ENCODE measurements at regions not wholly inside any gene's neighbourhood (a gene's known extent, or its start where the extent isn't known, plus 50 kb on each side); places are given as distances from the start of the nearest gene placed in this dataset.

GRCh38 chr13:59587971-59588716 is 575.6 kb downstream of the DIAPH3 start:
- Mint-ChIP-seq H3K4me3 (ENCODE audit: unreplicated experiment) (no peak overlapping the region), H3K27me3 (ENCODE audit: insufficient read depth, unreplicated experiment) (peaks cover 78% of the 10 kb centered on the region), H3K36me3 (ENCODE audit: insufficient read depth, unreplicated experiment) (no peaks in the 10 kb centered on the region), H3K4me1 (ENCODE audit: insufficient read depth, unreplicated experiment) (no peaks in the 10 kb centered on the region), H3K9me3 (ENCODE audit: unreplicated experiment) (peaks cover 7% of the 10 kb centered on the region), H3K27ac (ENCODE audit: low read depth, unreplicated experiment) (no peak overlapping the region)
- no TSS peak for BruUV-seq (replicated peaks)
- POLR2A ChIA-PET = no interaction called here
- no peak for DNase-seq (ENCODE audit: unreplicated experiment)
- TF ChIP-seq, protein P1, sequence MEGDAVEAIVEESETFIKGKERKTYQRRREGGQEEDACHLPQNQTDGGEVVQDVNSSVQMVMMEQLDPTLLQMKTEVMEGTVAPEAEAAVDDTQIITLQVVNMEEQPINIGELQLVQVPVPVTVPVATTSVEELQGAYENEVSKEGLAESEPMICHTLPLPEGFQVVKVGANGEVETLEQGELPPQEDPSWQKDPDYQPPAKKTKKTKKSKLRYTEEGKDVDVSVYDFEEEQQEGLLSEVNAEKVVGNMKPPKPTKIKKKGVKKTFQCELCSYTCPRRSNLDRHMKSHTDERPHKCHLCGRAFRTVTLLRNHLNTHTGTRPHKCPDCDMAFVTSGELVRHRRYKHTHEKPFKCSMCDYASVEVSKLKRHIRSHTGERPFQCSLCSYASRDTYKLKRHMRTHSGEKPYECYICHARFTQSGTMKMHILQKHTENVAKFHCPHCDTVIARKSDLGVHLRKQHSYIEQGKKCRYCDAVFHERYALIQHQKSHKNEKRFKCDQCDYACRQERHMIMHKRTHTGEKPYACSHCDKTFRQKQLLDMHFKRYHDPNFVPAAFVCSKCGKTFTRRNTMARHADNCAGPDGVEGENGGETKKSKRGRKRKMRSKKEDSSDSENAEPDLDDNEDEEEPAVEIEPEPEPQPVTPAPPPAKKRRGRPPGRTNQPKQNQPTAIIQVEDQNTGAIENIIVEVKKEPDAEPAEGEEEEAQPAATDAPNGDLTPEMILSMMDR (IDR thresholded peaks at IDR 0.05; ENCODE audit: unreplicated experiment) = no peak
- CTCF ChIA-PET = interaction anchor here (0.6 to 1.2 kb wide), 2 partner anchors 92 to 100 kb away, joined by 3 read pairs; no protein-coding TSS in a partner anchor
- intact Hi-C loops (cut with micrococcal nuclease) = no loop called here

- POLR2A ChIA-PET = no interaction called here
- Mint-ChIP-seq H3K4me3 (ENCODE audit: unreplicated experiment) (no peak overlapping the region), H3K9me3 (ENCODE audit: unreplicated experiment) (peaks cover 7% of the 10 kb centered on the region), H3K27me3 (ENCODE audit: insufficient read depth, unreplicated experiment) (peaks cover 78% of the 10 kb centered on the region), H3K27ac (ENCODE audit: low read depth, unreplicated experiment) (no peak overlapping the region), H3K36me3 (ENCODE audit: insufficient read depth, unreplicated experiment) (no peaks in the 10 kb centered on the region), H3K4me1 (ENCODE audit: insufficient read depth, unreplicated experiment) (no peaks in the 10 kb centered on the region)
- TF ChIP-seq, protein P1 (IDR thresholded peaks at IDR 0.05; ENCODE audit: unreplicated experiment) = no peak
- DNase-seq (ENCODE audit: unreplicated experiment) = no peak
- no TSS peak for BruUV-seq (replicated peaks)
- intact Hi-C loops (cut with micrococcal nuclease) = no loop called here
- CTCF ChIA-PET = interaction anchor here (1.2 kb wide), 1 partner anchor 91 kb away, joined by 3 read pairs; no protein-coding TSS in a partner anchor
Observed at GRCh38 chr13:59588717-59589067, 575.0 kb downstream of the DIAPH3 start.

DNA sequence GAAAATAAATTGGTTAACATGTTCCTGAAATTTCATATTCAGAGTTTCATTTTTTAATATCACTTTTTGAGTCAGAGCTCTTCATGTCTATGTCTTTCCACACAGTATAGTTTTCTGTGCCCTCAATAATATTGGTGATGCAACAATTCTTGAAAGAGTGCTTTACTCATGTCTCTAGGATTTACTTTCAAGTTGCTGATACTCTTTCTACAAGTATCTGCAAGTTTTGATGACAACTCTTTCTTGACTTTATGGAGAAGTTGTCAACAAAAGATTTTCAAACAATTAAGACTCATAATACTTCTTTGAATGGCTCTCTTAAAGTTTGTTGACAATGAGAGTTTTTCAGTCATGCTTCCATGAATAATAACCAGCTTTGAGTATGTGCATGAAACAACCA is 561.7 kb downstream of the DIAPH3 start:
- CTCF ChIA-PET = interaction anchor here (0.5 kb wide), 1 partner anchor 78 kb away, joined by 4 read pairs; no protein-coding TSS in a partner anchor
- Mint-ChIP-seq H3K9me3 (ENCODE audit: unreplicated experiment) (no peaks in the 10 kb centered on the region), H3K27ac (ENCODE audit: low read depth, unreplicated experiment) (no peak overlapping the region), H3K27me3 (ENCODE audit: insufficient read depth, unreplicated experiment) (peaks cover 33% of the 10 kb centered on the region), H3K4me3 (ENCODE audit: unreplicated experiment) (no peak overlapping the region), H3K36me3 (ENCODE audit: insufficient read depth, unreplicated experiment) (no peaks in the 10 kb centered on the region), H3K4me1 (ENCODE audit: insufficient read depth, unreplicated experiment) (no peaks in the 10 kb centered on the region)
- POLR2A ChIA-PET = no interaction called here
- TF ChIP-seq, protein P1 (IDR thresholded peaks at IDR 0.05; ENCODE audit: unreplicated experiment) = no peak
- no peak for DNase-seq (ENCODE audit: unreplicated experiment)
- intact Hi-C loops (cut with micrococcal nuclease) = no loop called here
- BruUV-seq (replicated peaks) = no TSS peak

DNA sequence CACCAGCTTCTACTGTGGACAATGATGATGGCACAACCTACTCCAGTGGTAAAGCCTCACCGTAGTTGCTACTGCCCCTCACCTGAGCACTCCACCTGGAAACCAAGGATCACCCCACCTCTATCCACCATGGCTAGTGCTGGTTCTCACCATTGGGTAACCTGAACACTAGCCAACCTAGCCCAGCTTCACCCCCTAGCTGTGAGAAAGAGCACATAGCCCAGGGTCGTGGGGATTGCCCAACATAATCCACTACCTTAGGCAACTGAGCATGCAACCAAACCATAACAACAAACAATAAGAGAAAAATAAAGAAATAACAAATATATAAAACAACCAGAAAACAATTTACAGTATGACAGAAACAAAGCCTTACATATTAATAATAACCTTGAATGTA is 560.1 kb downstream of the DIAPH3 start:
- DNase-seq (ENCODE audit: unreplicated experiment) = no peak
- CTCF ChIA-PET = interaction anchor here (0.6 to 1.2 kb wide), 2 partner anchors 286 to 972 kb away, joined by 3 to 6 read pairs; no protein-coding TSS in a partner anchor
- Mint-ChIP-seq H3K9me3 (ENCODE audit: unreplicated experiment) (no peaks in the 10 kb centered on the region), H3K27me3 (ENCODE audit: insufficient read depth, unreplicated experiment) (peaks cover 33% of the 10 kb centered on the region), H3K4me3 (ENCODE audit: unreplicated experiment) (no peak overlapping the region), H3K27ac (ENCODE audit: low read depth, unreplicated experiment) (no peak overlapping the region), H3K36me3 (ENCODE audit: insufficient read depth, unreplicated experiment) (no peaks in the 10 kb centered on the region), H3K4me1 (ENCODE audit: insufficient read depth, unreplicated experiment) (no peaks in the 10 kb centered on the region)
- no TSS peak for BruUV-seq (replicated peaks)
- POLR2A ChIA-PET = no interaction called here
- TF ChIP-seq, protein P1 (IDR thresholded peaks at IDR 0.05; ENCODE audit: unreplicated experiment) = no peak
- intact Hi-C loops (cut with micrococcal nuclease) = no loop called here
